NCI-H460 (cell line): ENCODE measurements at regions not wholly inside any gene's neighbourhood (a gene's known extent, or its start where the extent isn't known, plus 50 kb on each side); places are given as distances from the start of the nearest gene placed in this dataset.

Experiments
- DNase-seq: peaks from one replicate; pipeline ENCODE4 v3.0.0-alpha.2; 2016; ENCODE audit warnings: low read depth; ENCODE audit errors: extremely low read depth

DNA sequence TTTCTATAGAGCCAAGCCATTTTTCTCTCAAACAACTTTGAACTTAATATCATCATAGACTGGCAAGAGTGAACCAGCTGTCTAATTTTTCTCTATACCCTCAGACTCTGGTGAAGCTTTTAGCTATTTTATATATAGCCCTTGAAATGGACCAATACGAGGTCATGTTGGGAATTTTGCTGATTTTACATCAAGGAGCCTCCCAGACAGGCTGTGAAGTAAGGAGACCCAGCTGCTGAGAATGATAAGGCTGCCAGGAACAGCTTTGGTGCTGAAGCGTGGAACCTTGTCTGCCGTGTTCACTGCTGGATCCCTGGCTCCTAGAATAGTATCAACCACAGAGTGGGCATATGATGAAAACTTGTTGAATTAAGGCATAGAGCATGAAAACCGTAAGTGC, 326.2 kb upstream of the NAV3 start:
- no peak for DNase-seq

DNA sequence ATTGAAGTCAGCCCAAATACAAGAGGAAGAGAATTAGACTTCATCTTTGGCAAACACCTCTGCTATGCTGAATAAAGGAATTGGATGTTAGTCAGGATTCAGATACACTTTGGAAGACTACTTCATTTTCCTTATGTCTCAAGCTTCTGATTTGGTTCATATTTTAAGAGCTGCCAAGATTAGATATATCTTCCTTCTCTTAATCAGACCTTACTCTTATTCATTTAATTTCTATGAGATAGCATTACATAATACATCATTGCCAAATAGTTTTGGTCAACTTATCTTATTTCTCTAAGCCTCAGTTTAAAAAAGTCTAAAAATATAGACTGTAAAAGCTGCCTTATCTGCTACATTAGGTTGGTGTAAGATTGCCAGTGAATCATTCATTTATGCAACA, 330.6 kb upstream of the NAV3 start:
- DNase-seq, result no peak

DNA sequence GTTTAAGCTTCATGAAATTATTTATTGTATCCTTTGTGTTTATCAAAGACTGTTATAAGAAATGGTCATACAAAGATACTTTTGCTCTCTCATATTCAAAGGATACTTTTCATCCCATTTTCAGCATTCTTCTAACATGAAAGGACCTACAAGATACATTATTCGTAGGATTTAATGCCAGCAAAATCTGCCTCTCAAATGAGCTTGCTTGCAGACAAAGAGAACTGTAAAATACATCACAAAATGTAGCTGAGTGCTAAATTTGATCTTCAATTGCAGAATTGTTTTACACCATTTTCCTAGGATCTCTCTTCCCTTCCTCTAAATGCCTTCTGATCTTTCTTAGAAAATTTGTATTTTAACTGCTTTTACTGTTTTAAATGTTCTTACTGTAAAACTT, 333.0 kb upstream of the NAV3 start:
- DNase-seq, result no peak

DNA sequence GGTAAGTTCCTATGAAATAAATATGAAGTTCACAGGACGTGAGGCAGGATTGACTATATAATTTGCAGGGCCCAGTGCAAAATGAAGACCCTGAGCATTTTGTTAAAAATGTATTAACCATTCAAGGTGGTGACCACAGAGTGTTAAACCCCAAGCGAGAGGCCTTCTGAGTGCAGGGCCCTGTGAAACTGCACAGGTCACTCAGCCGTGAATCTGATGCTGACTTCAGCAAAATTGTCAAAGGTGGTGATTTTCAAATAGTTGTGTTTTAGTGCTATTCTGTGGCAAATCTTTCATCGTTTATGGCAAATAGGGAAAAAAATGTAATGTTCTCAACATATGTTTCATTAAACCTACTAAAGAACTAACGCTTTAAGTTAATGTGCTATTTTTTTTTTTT, 334.0 kb upstream of the NAV3 start:
- DNase-seq, result no peak

DNA sequence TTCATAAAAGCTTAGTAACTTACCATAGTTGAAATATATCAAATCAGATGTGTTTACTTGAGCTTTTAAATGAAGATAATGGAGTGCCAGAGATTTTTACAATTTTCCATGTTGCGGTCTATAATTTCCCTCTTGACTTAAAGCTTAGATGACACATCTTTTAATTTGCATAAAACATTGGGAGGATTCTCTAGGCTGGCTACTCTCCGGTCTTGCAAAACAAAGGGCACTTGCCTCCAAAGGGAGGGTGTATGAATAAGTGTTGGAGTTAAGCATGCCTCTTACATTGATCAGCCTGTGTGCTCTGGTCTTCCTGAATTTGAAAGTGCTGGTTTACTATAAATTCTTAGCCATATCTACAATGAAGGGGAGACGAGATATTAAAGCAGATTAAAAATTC, 336.4 kb upstream of the NAV3 start:
- DNase-seq, result no peak

DNA sequence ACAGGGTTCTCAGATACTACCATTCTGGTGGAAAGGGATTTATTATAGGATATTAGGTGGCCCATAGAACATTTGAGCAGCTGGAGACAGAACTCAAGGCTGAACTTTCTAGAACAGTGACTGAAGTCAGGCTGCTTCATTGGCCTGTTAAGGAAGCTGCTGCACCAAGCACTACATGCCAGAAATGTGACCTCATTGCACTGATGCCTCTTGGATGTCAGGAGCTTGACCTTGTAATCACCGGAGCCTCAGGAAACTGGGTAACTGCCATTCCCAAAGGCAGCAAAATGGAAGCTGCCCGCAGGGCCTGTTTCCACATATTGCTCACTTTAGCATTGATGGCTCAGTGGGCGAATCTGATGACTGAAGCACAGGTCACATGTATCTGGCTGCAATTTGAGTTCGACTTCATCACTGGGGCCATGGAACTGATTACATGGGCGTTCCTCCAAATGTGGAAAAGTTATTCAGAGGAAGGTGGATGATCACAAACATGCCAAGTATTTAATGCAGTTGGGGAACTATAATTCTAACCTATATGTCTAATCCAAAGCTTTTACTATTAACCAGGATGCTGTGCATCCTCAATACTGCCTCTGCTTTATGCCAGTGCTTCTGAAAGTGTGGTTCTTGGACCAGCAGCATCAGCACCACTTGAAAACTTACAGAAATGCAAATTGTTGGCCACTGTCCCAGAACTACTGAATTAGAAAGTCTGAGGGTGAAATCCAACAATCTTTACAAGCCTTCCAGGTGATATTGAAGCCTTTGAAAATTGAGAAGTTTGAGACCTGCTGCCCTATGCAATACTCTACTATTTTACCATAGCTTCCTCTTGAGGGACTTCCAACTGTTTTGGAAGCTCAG, 337.2 kb upstream of the NAV3 start:
- no peak for DNase-seq

DNA sequence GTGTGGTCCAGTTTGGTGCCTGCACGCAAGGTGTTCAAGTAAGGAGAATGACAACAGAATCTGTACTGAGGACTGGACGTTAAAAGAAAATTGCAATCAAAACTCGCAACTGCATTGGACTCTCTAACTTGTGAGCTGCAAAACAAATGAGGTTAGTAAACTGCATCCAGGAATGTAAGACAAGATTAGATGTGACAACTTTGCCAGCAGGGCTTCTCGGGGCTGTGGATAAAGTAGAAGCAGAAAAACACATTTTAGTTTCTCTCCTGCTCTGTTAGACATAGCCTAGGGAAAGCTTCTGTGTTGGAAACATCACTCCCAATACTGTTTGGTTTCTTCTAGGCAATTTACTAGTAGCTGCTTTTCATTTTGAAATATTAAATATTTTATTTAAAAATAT, 338.2 kb upstream of the NAV3 start:
- DNase-seq, result no peak

DNA sequence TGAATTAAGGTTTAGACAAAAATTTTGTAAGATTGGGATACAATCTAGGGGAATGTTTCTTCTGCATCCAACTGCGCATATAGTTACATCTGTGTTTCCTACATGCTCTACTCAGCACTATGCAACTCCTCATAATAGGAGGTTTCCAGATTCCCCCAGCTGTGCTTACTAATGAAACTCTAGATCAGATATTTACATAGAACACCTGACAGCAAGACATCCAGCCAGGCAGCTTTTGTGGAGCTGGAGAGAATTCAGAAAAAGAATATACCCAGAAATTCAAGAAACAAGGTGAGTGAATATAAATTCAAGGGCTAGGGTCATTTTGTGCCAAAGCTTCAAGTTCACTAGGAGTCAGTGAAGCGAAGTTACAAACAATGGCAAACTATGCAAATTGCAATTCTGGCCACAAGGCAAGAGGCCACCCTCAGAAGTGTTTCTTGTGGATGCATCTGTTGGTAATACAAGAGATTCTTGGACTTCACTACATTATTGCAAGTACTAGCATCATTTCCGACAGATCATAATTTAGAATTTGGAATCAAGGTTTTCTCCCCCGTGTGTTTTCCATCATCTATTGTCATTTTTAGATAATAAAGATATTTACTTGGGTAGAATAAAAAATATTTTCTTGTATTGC, 341.2 kb upstream of the NAV3 start:
- no peak for DNase-seq

DNA sequence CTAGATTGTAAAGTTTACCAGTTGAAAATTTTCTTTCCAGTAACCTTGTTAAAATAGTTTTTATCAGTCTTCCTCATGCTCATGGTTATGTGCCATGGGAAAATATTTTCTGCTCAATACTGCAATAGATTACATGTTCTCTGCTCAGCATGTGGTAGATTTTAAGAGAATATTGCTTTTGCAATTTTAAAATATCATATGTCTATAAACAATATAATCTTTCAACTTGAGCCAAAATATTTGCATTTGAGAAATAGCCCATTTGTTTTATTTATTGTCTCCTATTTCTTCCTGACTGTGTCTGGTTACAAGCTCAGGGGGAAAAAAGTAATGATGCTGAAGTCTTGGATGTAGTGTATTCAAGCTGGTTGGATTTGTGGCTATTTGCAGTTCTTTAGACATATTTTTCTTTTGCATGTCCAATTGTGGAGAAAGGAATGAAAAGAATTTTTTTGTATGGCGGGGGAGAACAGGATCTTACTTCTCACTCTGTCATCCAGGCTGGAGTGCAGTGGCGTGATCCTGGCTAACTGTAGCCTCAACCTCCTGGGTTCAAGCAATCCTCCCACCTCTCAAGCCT, 342.6 kb upstream of the NAV3 start:
- no peak for DNase-seq

DNA sequence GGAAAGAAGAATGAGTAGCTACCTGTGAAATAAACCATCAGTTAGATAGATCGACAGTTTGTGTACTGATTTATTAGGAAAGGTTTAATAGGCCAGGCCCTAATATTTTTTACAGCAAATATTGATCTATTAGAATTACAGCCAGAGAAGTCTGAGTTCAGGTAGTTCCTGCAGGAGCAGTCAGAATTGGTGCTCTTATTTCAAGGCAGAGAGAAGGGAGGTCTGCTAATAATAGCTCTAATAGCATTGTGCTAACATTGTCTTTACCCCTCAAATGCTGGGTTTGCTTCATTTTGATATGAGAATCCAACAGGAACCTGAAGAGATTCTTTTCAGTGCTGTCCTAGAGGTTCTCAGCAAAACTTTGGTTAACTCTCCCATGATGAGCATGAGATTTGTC, 343.8 kb upstream of the NAV3 start:
- no peak for DNase-seq

DNA sequence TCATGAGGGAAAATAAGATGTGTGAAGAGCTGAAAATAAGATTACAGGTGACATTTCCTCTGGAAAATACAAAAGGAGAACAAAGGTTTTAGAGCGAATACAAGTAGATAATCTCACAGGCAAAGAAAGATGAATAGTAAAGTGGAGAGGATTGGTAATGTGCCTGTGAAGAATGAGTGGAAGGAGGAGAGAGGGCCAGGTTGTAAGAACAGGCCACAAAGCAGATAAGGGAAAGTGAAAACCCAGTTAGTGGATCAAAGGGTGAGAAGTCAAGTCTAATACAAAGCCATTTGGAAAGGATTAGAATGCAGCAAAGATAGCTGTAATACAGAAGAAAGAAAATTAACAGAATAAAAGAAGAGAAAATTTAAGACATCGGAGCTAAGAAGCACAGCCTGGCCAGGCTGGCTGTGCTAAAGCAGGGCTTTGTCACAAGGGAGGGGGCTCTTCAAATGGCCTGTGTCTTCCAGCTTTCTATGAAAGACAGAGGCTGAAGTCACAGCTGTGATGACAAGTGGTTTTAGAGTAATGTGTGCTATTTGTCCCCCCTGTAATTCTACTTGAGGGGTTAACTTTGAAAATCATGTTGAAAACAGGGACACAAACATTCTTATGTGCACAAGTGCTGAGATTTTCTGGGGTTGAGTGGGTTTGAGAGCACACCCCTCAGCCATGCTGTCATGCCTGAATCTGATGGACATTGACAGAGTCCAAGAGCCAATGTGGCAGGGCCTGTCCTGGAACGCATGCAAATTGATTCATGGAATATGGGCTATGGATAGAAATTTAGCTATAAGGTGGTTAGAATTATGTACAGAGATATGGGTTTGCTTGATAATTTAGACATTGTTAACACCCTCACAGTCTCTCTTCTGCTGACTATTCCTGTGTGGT, 344.5 kb upstream of the NAV3 start:
- no peak for DNase-seq

DNA sequence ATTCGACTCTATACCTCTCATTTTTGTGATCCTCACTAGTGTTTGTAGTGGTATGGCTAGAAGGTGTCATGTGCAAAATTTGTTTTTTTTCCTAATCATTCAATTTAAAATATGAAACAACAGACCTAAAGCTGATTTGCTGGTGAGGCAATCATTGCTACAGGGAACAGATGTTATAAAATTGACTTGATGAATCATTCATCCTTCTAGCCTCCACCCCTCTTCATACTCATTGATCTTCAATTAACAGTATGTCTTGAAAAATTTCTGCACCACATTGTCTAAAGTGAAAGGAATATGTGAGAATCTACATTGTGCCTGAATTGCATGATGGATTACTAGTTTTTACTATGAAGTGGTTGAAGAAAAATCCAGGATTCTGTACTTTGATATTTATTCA, 349.0 kb upstream of the NAV3 start:
- no peak for DNase-seq

DNA sequence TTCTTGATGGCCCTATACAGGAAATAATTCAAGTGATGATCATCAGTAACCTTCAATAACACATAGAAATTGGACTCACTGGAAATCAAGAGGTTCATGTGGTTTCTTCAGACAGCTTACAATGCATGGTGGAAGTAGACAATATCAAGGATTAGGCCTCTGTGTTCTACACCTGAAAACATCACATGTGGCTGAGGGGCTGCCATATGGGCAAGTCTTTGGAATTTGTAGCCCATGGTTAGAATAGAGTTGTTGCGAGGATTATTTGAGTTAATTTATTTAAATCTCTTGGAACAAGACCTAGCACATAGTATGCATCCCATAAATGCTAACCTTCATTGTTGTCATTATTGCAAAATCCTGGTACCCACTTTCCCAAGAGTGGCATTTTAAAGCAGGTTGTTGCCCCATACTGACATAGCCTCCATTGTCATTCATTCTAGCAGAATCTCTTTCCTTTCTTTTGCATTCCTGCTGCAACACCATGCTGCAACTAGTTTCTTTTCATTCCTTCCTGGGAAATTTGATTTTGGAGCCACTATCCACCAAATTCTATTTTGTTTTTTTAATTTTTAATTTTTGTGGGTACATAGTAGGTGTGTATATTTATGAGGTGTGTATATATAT, 352.7 kb upstream of the NAV3 start:
- no peak for DNase-seq

DNA sequence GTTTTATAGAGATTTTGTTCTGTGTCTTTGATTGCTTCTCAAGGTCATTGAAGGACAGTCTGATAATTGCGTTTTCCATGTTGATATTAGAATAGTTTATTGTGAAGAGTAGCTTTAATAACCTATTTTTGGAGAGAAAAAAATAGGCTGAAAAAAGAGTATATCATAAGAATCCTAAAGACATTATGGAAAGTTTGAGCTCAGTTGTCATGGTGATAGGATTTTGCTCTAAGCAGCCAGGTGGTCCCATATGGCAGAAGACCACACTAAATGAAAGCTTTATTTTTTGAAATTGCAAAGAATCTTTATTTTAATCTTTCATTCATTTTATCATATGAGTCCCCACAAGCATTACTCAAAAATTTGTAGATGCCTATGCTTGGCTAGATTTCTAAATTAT, 358.9 kb upstream of the NAV3 start:
- DNase-seq, result no peak

DNA sequence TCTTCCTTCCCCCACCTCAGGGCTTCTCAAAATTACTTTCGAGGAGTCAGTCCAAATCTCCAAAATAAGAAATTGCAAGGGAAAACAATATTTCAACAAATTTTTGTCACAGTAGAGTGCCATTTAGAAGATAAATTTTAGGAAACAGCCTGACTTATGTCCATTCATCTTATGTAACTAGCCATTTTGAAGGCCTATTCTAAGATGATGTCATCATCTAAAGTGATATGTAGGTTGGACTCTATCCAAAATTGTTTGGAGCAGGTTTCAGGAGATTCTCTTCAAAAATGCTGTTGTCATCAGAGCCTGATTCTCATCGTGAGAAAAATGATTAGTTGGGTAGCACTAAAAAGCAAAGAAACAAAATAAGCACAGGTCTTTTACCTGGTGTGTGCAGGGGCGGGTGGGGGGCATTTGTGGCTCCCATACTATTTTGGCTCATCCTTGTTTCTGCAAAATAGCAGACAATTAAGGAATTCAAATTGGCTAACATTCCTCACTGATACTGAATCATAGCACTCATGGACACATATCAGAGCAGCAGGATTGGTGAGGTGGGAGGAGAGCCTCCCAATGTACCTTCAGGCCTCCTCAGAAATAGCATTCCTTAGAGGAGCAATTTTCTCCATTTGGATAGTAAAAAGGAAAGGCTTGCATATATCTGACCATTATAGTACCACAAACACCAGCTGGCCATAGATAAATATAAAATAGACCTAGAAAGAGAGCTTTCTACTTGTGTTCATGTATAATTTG, 360.9 kb upstream of the NAV3 start:
- no peak for DNase-seq

DNA sequence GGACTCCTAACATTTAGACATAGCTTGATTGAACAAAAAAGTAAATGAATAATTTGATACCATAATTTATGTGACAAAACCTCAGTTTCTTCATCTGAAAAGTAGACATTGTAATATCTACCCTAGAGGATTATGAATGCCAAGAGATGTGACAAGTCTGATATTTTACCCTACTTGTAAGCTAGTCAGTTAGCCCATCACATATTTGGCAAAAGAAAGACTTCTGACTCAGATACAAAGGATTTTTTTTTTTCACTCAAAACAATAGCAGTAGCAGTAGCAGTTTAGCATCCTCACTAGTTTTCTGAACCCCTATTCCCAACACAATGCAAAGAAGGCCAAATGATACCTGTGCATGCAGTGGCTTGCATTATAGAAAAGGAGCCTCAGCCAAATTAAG, 377.3 kb upstream of the E2F7 start:
- no peak for DNase-seq

DNA sequence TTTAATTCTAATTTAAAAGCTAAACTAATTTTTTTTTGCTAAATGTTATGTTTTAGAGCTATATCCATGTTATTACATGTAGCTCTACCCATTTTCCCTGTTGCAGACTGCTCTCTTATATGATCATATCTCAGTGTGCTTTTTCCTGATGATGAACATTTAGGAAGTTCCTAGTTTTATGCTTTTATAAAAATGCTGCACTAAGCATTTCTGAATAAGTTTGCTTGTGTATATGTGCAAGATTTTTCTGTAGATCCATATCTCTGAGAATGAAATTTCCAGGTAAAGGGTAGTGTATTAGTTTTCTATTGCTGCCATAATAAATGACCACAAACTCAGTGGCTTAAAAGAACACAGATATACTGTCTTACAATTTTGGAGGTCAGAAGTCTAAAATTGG, 374.4 kb upstream of the E2F7 start:
- DNase-seq, result no peak

DNA sequence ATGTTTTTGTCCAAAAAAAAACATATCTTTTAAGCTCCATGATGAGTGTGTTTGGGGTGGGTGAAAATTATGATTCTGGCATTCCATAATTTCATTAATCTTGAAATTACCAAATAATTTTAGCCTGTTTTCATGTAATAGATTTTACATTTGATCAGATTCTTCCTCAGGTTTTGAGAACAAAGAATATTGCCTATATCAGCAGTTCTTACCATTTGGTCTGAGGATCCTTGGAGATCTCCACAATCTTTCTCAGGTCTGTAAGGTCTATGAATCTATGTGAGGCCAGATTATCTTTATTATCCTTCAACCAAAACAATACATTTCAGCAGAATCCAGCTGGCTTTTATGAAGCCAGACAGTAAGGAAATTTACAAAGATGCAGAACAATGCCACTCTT, 373.3 kb upstream of the E2F7 start:
- DNase-seq, result no peak

DNA sequence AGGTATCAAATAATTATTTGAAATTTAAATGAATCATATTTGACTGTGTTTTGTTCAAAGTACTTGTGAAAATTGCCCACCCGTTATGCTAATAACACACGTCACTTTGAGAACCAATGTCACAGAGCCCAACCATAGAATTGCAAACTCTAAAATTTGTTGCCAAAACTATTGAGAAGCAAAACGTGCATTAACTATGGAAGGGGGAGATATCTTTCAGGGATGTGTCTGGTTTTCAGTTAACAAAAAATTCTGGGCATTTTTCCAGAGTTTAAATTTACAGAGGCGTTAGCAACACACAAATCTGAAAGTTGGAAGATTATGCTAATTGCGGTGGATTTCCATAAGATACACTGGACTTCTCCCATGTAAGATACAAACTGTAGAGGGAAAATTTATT, 371.8 kb upstream of the E2F7 start:
- no peak for DNase-seq
